ENCODE measurements at regions not wholly inside any gene's neighbourhood (a gene's known extent, or its start where the extent isn't known, plus 50 kb on each side); places are given as distances from the start of the nearest gene placed in this dataset.

- H3K27ac ChIP-seq (ENCODE audit: poor library complexity, severe bottlenecking), result no peak overlapping the region
- H3K4me1 ChIP-seq (ENCODE audit: insufficient read depth, poor library complexity, severe bottlenecking), result peaks cover 19% of the 10 kb centered on the region
- TF ChIP-seq CTCF (IDR thresholded peaks at IDR 0.05; ENCODE audit: poor library complexity, severe bottlenecking), result no peak
- DNase-seq (ENCODE audit: low spot score) (no peak), ATAC-seq (ENCODE audit: low read depth) (no peak)
- no peaks in the 10 kb centered on the region for H3K36me3 ChIP-seq (ENCODE audit: low read depth)
- no peak overlapping the region for H3K4me3 ChIP-seq (ENCODE audit: severe bottlenecking)
- no peaks in the 10 kb centered on the region for H3K9me3 ChIP-seq (ENCODE audit: severe bottlenecking)
- H3K27me3 ChIP-seq (ENCODE audit: insufficient read depth, poor library complexity, severe bottlenecking), result no peaks in the 10 kb centered on the region
Measured at GRCh38 chr2:223267160-223267951, 215.4 kb downstream of the KCNE4 start.

DNA sequence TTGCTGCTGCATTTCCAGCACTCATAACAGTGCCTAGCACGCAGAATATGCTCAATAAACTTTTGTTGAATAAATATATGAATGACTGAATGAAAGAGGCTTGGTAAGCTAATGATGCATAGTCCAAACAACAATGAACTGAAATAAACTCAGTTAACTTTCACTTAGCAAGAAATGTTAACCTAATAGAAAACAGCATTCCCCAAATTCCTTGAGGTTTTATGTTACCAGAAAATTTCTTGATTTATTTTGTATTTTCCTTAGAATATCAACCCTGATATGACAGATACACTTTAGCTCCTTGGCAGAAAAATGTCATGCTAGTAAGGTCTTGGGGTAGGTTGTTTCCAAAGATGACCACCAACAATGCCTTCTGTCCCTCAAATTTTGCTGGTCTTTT is 217.4 kb downstream of the KCNE4 start:
- no peaks in the 10 kb centered on the region for H3K27me3 ChIP-seq (ENCODE audit: insufficient read depth, poor library complexity, severe bottlenecking)
- H3K27ac ChIP-seq (ENCODE audit: poor library complexity, severe bottlenecking), result no peak overlapping the region
- TF ChIP-seq CTCF (IDR thresholded peaks at IDR 0.05; ENCODE audit: poor library complexity, severe bottlenecking), result no peak
- ATAC-seq (ENCODE audit: low read depth), result no peak
- no peaks in the 10 kb centered on the region for H3K9me3 ChIP-seq (ENCODE audit: severe bottlenecking)
- H3K4me3 ChIP-seq (ENCODE audit: severe bottlenecking), result no peak overlapping the region
- no peaks in the 10 kb centered on the region for H3K36me3 ChIP-seq (ENCODE audit: low read depth)
- DNase-seq (ENCODE audit: low spot score), result no peak
- peaks cover under 1% of the 10 kb centered on the region for H3K4me1 ChIP-seq (ENCODE audit: insufficient read depth, poor library complexity, severe bottlenecking)

DNA sequence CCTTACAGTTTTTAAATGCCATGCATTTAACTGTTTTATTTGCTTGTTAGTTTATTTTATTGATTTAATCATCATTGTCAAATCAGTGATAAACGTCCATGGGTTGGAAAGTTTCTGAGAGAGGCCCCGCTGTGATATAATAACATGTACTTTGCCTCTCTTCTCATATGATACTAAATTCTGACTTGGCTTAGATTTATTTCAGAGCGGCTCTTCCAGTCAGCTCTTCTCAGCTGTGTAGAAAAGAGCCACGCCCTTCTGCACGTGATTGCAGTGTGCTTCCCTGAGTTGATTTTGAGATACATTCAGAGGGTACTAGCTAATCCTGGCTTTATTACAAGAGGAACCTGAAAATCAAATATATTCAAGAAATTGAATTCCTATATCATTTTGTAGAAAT is 218.6 kb downstream of the KCNE4 start:
- no peak for DNase-seq (ENCODE audit: low spot score)
- TF ChIP-seq CTCF (IDR thresholded peaks at IDR 0.05; ENCODE audit: poor library complexity, severe bottlenecking), result no peak
- H3K4me3 ChIP-seq (ENCODE audit: severe bottlenecking), result no peak overlapping the region
- ATAC-seq (ENCODE audit: low read depth), result no peak
- H3K36me3 ChIP-seq (ENCODE audit: low read depth), result no peaks in the 10 kb centered on the region
- no peaks in the 10 kb centered on the region for H3K27me3 ChIP-seq (ENCODE audit: insufficient read depth, poor library complexity, severe bottlenecking)
- no peaks in the 10 kb centered on the region for H3K4me1 ChIP-seq (ENCODE audit: insufficient read depth, poor library complexity, severe bottlenecking)
- no peak overlapping the region for H3K27ac ChIP-seq (ENCODE audit: poor library complexity, severe bottlenecking)
- H3K9me3 ChIP-seq (ENCODE audit: severe bottlenecking), result no peaks in the 10 kb centered on the region

- Histone ChIP-seq H3K4me1 (ENCODE audit: insufficient read depth, poor library complexity, severe bottlenecking) (no peaks in the 10 kb centered on the region), H3K36me3 (ENCODE audit: low read depth) (no peaks in the 10 kb centered on the region), H3K27ac (ENCODE audit: poor library complexity, severe bottlenecking) (no peak overlapping the region), H3K27me3 (ENCODE audit: insufficient read depth, poor library complexity, severe bottlenecking) (no peaks in the 10 kb centered on the region), H3K9me3 (ENCODE audit: severe bottlenecking) (no peaks in the 10 kb centered on the region), H3K4me3 (ENCODE audit: severe bottlenecking) (no peak overlapping the region)
- no peak for TF ChIP-seq CTCF (IDR thresholded peaks at IDR 0.05; ENCODE audit: poor library complexity, severe bottlenecking)
- DNase-seq (ENCODE audit: low spot score) (no peak), ATAC-seq (ENCODE audit: low read depth) (no peak)
Measured at GRCh38 chr2:223273995-223274394, 222.0 kb downstream of the KCNE4 start.

DNA sequence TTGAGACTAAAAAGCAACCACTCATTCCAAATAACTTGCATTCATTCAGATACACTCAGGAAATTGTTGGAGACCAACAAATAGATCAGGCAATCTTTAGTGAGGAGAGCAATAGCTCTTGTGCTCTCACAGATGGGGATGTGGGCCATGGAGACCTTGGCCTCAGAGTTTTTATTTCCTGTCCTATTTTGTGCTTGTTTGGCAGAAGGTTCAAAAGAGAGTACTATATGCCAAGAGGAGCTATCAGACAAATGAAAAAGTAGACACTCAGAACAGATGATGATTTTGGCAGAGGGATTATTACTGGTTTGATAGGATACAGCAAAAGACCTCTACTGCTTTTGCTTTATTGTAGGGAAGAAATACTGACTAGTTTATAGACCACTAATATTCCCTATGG is 230.2 kb downstream of the KCNE4 start:
- H3K4me3 ChIP-seq (ENCODE audit: severe bottlenecking), result no peak overlapping the region
- H3K9me3 ChIP-seq (ENCODE audit: severe bottlenecking), result no peaks in the 10 kb centered on the region
- no peak for ATAC-seq (ENCODE audit: low read depth)
- H3K4me1 ChIP-seq (ENCODE audit: insufficient read depth, poor library complexity, severe bottlenecking), result no peaks in the 10 kb centered on the region
- H3K27me3 ChIP-seq (ENCODE audit: insufficient read depth, poor library complexity, severe bottlenecking), result no peaks in the 10 kb centered on the region
- no peak overlapping the region for H3K27ac ChIP-seq (ENCODE audit: poor library complexity, severe bottlenecking)
- no peak for DNase-seq (ENCODE audit: low spot score)
- H3K36me3 ChIP-seq (ENCODE audit: low read depth), result no peaks in the 10 kb centered on the region
- no peak for TF ChIP-seq CTCF (IDR thresholded peaks at IDR 0.05; ENCODE audit: poor library complexity, severe bottlenecking)

Data from RWPE2 (cell line).